Keratinocyte (primary cell): ENCODE measurements at regions not wholly inside any gene's neighbourhood (a gene's known extent, or its start where the extent isn't known, plus 50 kb on each side); places are given as distances from the start of the nearest gene placed in this dataset.

Experiments used
- DNase-seq: peaks from one replicate; pipeline ENCODE4 v3.0.0-alpha.2; 2011; ENCODE audit warnings: low read depth, missing footprints, low spot score
- FAIRE-seq: peaks from 2 replicates; lab custom pipeline; 2011; peaks lifted over from hg19 to GRCh38; lab: Jason Lieb, UNC
- H2AFZ ChIP-seq: 2 replicates; pipeline ENCODE4 v1.6.0; 2012; ENCODE audit warnings: low read length, control low read depth, inconsistent platforms; ENCODE audit not compliant: control insufficient read depth
- H3K27ac ChIP-seq: 2 replicates; pipeline ENCODE4 v1.5.1; 2011; ENCODE audit warnings: low read length; ENCODE audit not compliant: control insufficient read depth, insufficient read depth
- H3K27me3 ChIP-seq: 3 replicates; pipeline ENCODE4 v1.6.0; 2011; ENCODE audit warnings: low read length; ENCODE audit not compliant: control insufficient read depth, insufficient read depth; ENCODE audit errors: extremely low read depth
- H3K36me3 ChIP-seq, 2 experiments: 2 replicates in 1 of 2; 3 replicates in 1 of 2; pipeline ENCODE4 v1.5.1; 2011; ENCODE audit warnings: low read length in 2 of 2, mild to moderate bottlenecking in 1 of 2; ENCODE audit not compliant: control insufficient read depth in 2 of 2, insufficient read depth in 2 of 2; ENCODE audit errors: extremely low read depth in 1 of 2
- H3K4me1 ChIP-seq: 3 replicates; pipeline ENCODE4 v1.5.1; 2011; ENCODE audit warnings: low read length; ENCODE audit not compliant: control insufficient read depth, insufficient read depth; ENCODE audit errors: extremely low read depth
- H3K4me2 ChIP-seq: 3 replicates; pipeline ENCODE4 v1.6.0; 2011; ENCODE audit warnings: low read depth, low read length; ENCODE audit not compliant: control insufficient read depth, insufficient read depth; ENCODE audit errors: extremely low read depth
- H3K4me3 ChIP-seq, 3 experiments: fragments of 200-600 bp in 1 of 3; sonication (generic) in 1 of 3; 2 replicates in 2 of 3; 3 replicates in 1 of 3; pipeline ENCODE4 v1.5.1; 2011 to 2016; ENCODE audit warnings: low read length in 3 of 3, mild to moderate bottlenecking in 3 of 3, control low read depth in 2 of 3, inconsistent platforms in 1 of 3, low read depth in 1 of 3, mixed read lengths in 1 of 3, mixed run types in 1 of 3, moderate library complexity in 1 of 3; ENCODE audit not compliant: control insufficient read depth in 2 of 3, insufficient read depth in 2 of 3; ENCODE audit errors: extremely low read depth in 1 of 3
- H3K79me2 ChIP-seq: 2 replicates; pipeline ENCODE4 v1.6.0; 2012; ENCODE audit warnings: low read length; ENCODE audit not compliant: control insufficient read depth, insufficient read depth
- H3K9ac ChIP-seq: 3 replicates; pipeline ENCODE4 v1.6.0; 2011; ENCODE audit warnings: low read length; ENCODE audit not compliant: control insufficient read depth, insufficient read depth; ENCODE audit errors: extremely low read depth
- H3K9me1 ChIP-seq: 3 replicates; pipeline ENCODE4 v1.6.0; 2011; ENCODE audit warnings: low read length; ENCODE audit not compliant: control insufficient read depth, insufficient read depth; ENCODE audit errors: extremely low read depth
- H3K9me3 ChIP-seq: 2 replicates; pipeline ENCODE4 v1.5.1; 2012; ENCODE audit warnings: low read depth, low read length; ENCODE audit not compliant: control insufficient read depth
- H4K20me1 ChIP-seq: 3 replicates; pipeline ENCODE4 v1.6.0; 2011; ENCODE audit warnings: low read length; ENCODE audit not compliant: control insufficient read depth, insufficient read depth; ENCODE audit errors: extremely low read depth
- EZH2 ChIP-seq: IDR thresholded peaks from one replicate; pipeline ENCODE4 v1.6.1; 2012; ENCODE audit warnings: inconsistent platforms, mild to moderate bottlenecking, low read length, moderate library complexity
- dilution Hi-C: fragments of 300-500 bp; cut with MboI; formaldehyde crosslinking; loops from one replicate; pipeline ENCODE4 v1.7.0; 2020; ENCODE audit warnings: low sequenced_read_pairs; ENCODE audit not compliant: extremely low pct_ligation_motif_present
- TF ChIP-seq, protein P1 (sequence below), 3 experiments: IDR thresholded peaks in 1 of 3; conservative IDR thresholded peaks in 1 of 3; optimal IDR thresholded peaks in 1 of 3; 2 replicates in 2 of 3; 3 replicates in 1 of 3; pipeline versions ENCODE3 to v1.5.1; 2011; ENCODE audit warnings: low read length in 3 of 3, mild to moderate bottlenecking in 3 of 3, moderate library complexity in 2 of 3, control low read depth in 1 of 3, inconsistent platforms in 1 of 3; ENCODE audit not compliant: insufficient read depth in 2 of 3; ENCODE audit errors: extremely low read depth in 1 of 3

DNA sequence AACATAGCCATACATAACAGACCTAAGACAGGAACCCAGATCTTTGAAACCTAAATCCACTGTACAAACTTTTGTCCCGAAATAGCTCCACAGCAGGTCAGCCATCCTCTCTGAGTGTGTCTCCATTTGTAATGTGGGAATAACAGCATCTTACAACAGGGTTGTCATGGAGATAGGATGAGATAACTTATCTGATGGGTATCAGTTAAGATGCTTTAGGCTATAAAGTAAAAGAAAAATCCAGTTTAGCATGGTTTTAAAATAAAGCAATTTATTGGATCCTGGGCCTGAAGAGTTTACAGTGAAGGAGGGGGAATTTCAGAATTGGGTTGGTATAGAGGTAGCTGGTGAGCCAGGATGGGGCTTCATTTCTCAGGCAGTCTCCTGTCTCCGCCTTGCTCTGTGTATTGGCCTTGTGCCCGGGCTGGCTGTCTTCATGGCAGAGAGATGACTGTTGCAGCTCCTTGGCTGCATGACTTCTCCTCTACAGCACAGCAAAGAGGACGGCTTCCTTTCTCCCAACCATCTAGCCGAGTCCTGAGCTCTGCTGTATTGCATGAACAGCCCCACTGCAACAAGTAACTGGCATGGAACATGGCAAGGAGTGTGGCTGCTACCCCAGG lies 131.9 kb upstream of the PROK2 start:
- Histone ChIP-seq H3K36me3 (no peaks in the 10 kb centered on the region), H4K20me1 (no peaks in the 10 kb centered on the region), H2AFZ (no peak overlapping the region), H3K9me1 (no peaks in the 10 kb centered on the region), H3K9ac (no peak overlapping the region), H3K4me3 (no peak overlapping the region), H3K4me2 (no peak overlapping the region), H3K79me2 (no peaks in the 10 kb centered on the region), H3K27ac (no peak overlapping the region), H3K27me3 (peaks cover 11% of the 10 kb centered on the region), H3K4me1 (no peaks in the 10 kb centered on the region), H3K9me3 (no peaks in the 10 kb centered on the region)
- FAIRE-seq: no peak
- dilution Hi-C loops: no loop called here
- DNase-seq: no peak
- TF ChIP-seq EZH2: no peak
- TF ChIP-seq, protein P1, sequence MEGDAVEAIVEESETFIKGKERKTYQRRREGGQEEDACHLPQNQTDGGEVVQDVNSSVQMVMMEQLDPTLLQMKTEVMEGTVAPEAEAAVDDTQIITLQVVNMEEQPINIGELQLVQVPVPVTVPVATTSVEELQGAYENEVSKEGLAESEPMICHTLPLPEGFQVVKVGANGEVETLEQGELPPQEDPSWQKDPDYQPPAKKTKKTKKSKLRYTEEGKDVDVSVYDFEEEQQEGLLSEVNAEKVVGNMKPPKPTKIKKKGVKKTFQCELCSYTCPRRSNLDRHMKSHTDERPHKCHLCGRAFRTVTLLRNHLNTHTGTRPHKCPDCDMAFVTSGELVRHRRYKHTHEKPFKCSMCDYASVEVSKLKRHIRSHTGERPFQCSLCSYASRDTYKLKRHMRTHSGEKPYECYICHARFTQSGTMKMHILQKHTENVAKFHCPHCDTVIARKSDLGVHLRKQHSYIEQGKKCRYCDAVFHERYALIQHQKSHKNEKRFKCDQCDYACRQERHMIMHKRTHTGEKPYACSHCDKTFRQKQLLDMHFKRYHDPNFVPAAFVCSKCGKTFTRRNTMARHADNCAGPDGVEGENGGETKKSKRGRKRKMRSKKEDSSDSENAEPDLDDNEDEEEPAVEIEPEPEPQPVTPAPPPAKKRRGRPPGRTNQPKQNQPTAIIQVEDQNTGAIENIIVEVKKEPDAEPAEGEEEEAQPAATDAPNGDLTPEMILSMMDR (optimal IDR thresholded peaks at IDR 0.05 in 1 of 3, IDR thresholded peaks at IDR 0.05 in 1 of 3, conservative IDR thresholded peaks at IDR 0.05 in 1 of 3; ENCODE audit: extremely low read depth in 1 of 3, insufficient read depth in 2 of 3, low read length in 3 of 3): no peak

GRCh38 chr3:71912839-71913495 lies 128.0 kb upstream of the PROK2 start:
- Histone ChIP-seq H3K36me3 (no peaks in the 10 kb centered on the region), H3K9ac (no peak overlapping the region), H3K9me1 (no peaks in the 10 kb centered on the region), H3K4me3 (no peak overlapping the region), H4K20me1 (no peaks in the 10 kb centered on the region), H3K79me2 (no peaks in the 10 kb centered on the region), H3K27ac (no peak overlapping the region), H3K4me1 (no peaks in the 10 kb centered on the region), H3K27me3 (peaks cover 7% of the 10 kb centered on the region), H3K9me3 (no peaks in the 10 kb centered on the region), H2AFZ (no peak overlapping the region), H3K4me2 (no peak overlapping the region)
- DNase-seq (no peak), FAIRE-seq (no peak)
- dilution Hi-C loops: no loop called here
- TF ChIP-seq EZH2: no peak
- TF ChIP-seq, protein P1 (optimal IDR thresholded peaks at IDR 0.05 in 1 of 3, IDR thresholded peaks at IDR 0.05 in 1 of 3, conservative IDR thresholded peaks at IDR 0.05 in 1 of 3; ENCODE audit: extremely low read depth in 1 of 3, insufficient read depth in 2 of 3, low read length in 3 of 3): no peak
